A673 (cell line): ENCODE measurements at regions not wholly inside any gene's neighbourhood (a gene's known extent, or its start where the extent isn't known, plus 50 kb on each side); places are given as distances from the start of the nearest gene placed in this dataset.

Source experiments
- CTCF ChIP-seq: fragments of 300-800, 200-600 bp; sonication (generic); conservative IDR thresholded peaks from 2 replicates; pipeline ENCODE4 v1.5.1; 2017; ENCODE audit warnings: low read depth, mild to moderate bottlenecking, antibody characterized with exemption, low read length, moderate library complexity, mixed read lengths
- EZH2 ChIP-seq: fragments of 200-600 bp; sonication (generic); IDR thresholded peaks from 2 replicates; pipeline ENCODE4 v1.6.1; 2017; ENCODE audit warnings: borderline replicate concordance, low read depth, mild to moderate bottlenecking, mixed read lengths, antibody characterized with exemption, low read length; ENCODE audit not compliant: poor library complexity, severe bottlenecking

GRCh38 chr6:5923840-5924239, 82.9 kb downstream of the NRN1 start:
- TF ChIP-seq EZH2 (no peak), CTCF (no peak)
